ENCODE measurements at regions not wholly inside any gene's neighbourhood (a gene's known extent, or its start where the extent isn't known, plus 50 kb on each side); places are given as distances from the start of the nearest gene placed in this dataset.

GRCh38 chr10:131567279-131568162 lies 256.0 kb upstream of the TCERG1L start:
- FAIRE-seq: no peak
- POLR2A ChIA-PET: no interaction called here
- ATAC-seq: no peak
- H3K27ac ChIP-seq: no peak overlapping the region
- H3K4me1 ChIP-seq: no peaks in the 10 kb centered on the region
- DNase-seq (ENCODE audit: low read depth in 1 of 2, low spot score in 1 of 2): no peak
- CTCF ChIA-PET: no interaction called here
- no peak overlapping the region for H3K4me3 ChIP-seq
- H3K9me3 ChIP-seq: peaks cover 10% of the 10 kb centered on the region; the same call in 1 of the 3 replicates
- no peak for TF ChIP-seq NR3C1 (IDR thresholded peaks at IDR 0.05)
- WGBS (ENCODE audit: missing lambda C conversion rate): 26% methylated on average over 12 of the region's 15 CpGs
- no peak overlapping the region for H3K4me2 ChIP-seq

GRCh38 chr10:131568866-131569265 lies 257.3 kb upstream of the TCERG1L start:
- ChIA-PET CTCF (no interaction called here), POLR2A (no interaction called here)
- FAIRE-seq: no peak
- TF ChIP-seq HEYL (CRISPR knock-in tag; IDR thresholded peaks at IDR 0.05): no peak
- no peak for TF ChIP-seq REST (IDR thresholded peaks at IDR 0.05)
- no peak for TF ChIP-seq PBX3 (IDR thresholded peaks at IDR 0.05)
- TF ChIP-seq POLR2A (IDR thresholded peaks at IDR 0.05; ENCODE audit: low read length): no peak
- no peak for TF ChIP-seq JUN (IDR thresholded peaks at IDR 0.05)
- TF ChIP-seq EP300 (IDR thresholded peaks at IDR 0.05): no peak
- TF ChIP-seq MAZ (IDR thresholded peaks at IDR 0.05; ENCODE audit: borderline replicate concordance, low read depth, low read length): no peak
- no peak for TF ChIP-seq RFX5 (IDR thresholded peaks at IDR 0.05)
- no peak for TF ChIP-seq ZC3H11A (IDR thresholded peaks at IDR 0.05)
- no peak for TF ChIP-seq ESRRA (IDR thresholded peaks at IDR 0.05; ENCODE audit: borderline replicate concordance, low read length)
- no peak for TF ChIP-seq ZNF302 (CRISPR knock-in tag; IDR thresholded peaks at IDR 0.05)
- TF ChIP-seq NFE2L2 (conservative IDR thresholded peaks at IDR 0.05; ENCODE audit: low read length): no peak
- TF ChIP-seq FOXS1 (CRISPR knock-in tag; IDR thresholded peaks at IDR 0.05): no peak
- Histone ChIP-seq H3K27ac (no peak overlapping the region), H3K4me1 (no peaks in the 10 kb centered on the region), H3K4me3 (no peak overlapping the region), H3K9me3 (peaks cover 10% of the 10 kb centered on the region; the same call in 1 of the 3 replicates), H3K4me2 (no peak overlapping the region)
- DNase-seq (ENCODE audit: low read depth in 1 of 2, low spot score in 1 of 2): no peak
- 1% methylated on average over 7 of the region's 7 CpGs for WGBS (ENCODE audit: missing lambda C conversion rate)
- no peak for ATAC-seq

- H3K4me3 ChIP-seq: no peak overlapping the region
- H3K4me2 ChIP-seq: no peak overlapping the region
- ChIA-PET CTCF (interaction anchor here (1.2 kb wide), 1 partner anchor 33 kb away, joined by 3 read pairs; no protein-coding TSS in a partner anchor), POLR2A (no interaction called here)
- TF ChIP-seq RAD21 (conservative IDR thresholded peaks at IDR 0.05 in 1 of 2, IDR thresholded peaks at IDR 0.05 in 1 of 2) (0 out of 5 replicates have a peak, but pooled peaks of 1 of the 2 experiments have one; percentile 12), USF2 (IDR thresholded peaks at IDR 0.05) (no peak), FOXS1 (CRISPR knock-in tag; IDR thresholded peaks at IDR 0.05) (no peak), NR3C1 (IDR thresholded peaks at IDR 0.05) (no peak), CBX8 (IDR thresholded peaks at IDR 0.05) (no peak)
- ATAC-seq (no peak), FAIRE-seq (no peak), DNase-seq (ENCODE audit: low read depth in 1 of 2, low spot score in 1 of 2) (no peak)
- no peak overlapping the region for H3K27ac ChIP-seq
- H3K9me3 ChIP-seq: 0 out of 3 replicates have a peak, but pooled peaks cover 7% of the 10 kb centered on the region
- H3K4me1 ChIP-seq: no peaks in the 10 kb centered on the region
- 41% methylated on average over 19 of the region's 21 CpGs for WGBS (ENCODE audit: missing lambda C conversion rate)
These were observed 258.6 kb upstream of the TCERG1L start for GRCh38 chr10:131569851-131570715.
